Loucy (cell line): ENCODE measurements at regions not wholly inside any gene's neighbourhood (a gene's known extent, or its start where the extent isn't known, plus 50 kb on each side); places are given as distances from the start of the nearest gene placed in this dataset.

Experiments
- H2AFZ ChIP-seq: fragments of 200-600 bp; sonication (generic); 2 replicates; pipeline ENCODE4 v1.6.0; 2016; ENCODE audit warnings: antibody characterized with exemption, mild to moderate bottlenecking, low read length, moderate library complexity
- H3F3A ChIP-seq: fragments of 200-600 bp; 2 replicates; pipeline ENCODE4 v1.6.0; 2016; ENCODE audit warnings: antibody characterized with exemption, low read depth, mild to moderate bottlenecking
- H3K27me3 ChIP-seq: fragments of 200-600 bp; sonication (generic); 2 replicates; pipeline ENCODE4 v1.6.1; 2014; ENCODE audit warnings: low read length, mild to moderate bottlenecking; ENCODE audit not compliant: insufficient read depth, poor library complexity, severe bottlenecking
- H3K36me3 ChIP-seq: fragments of 200-600 bp; sonication (generic); 2 replicates; pipeline ENCODE4 v1.6.1; 2016; ENCODE audit warnings: low read length; ENCODE audit not compliant: insufficient read depth
- H3K4me1 ChIP-seq: fragments of 200-600 bp; sonication (generic); 2 replicates; pipeline ENCODE4 v1.5.1; 2014; ENCODE audit warnings: low read length, mild to moderate bottlenecking; ENCODE audit not compliant: insufficient read depth, poor library complexity, severe bottlenecking
- H3K4me2 ChIP-seq: fragments of 200-600 bp; sonication (generic); 2 replicates; pipeline ENCODE4 v1.6.0; 2014; ENCODE audit warnings: antibody characterized with exemption, low read length, low read depth, mild to moderate bottlenecking; ENCODE audit not compliant: poor library complexity, severe bottlenecking
- H3K4me3 ChIP-seq: fragments of 200-600 bp; sonication (generic); 2 replicates; pipeline ENCODE4 v1.5.1; 2014; ENCODE audit warnings: low read length, mild to moderate bottlenecking, mixed read lengths; ENCODE audit not compliant: poor library complexity, severe bottlenecking
- H3K79me2 ChIP-seq: fragments of 200-600 bp; sonication (generic); 2 replicates; pipeline ENCODE4 v1.6.1; 2014; ENCODE audit warnings: low read length; ENCODE audit not compliant: insufficient read depth
- H3K9ac ChIP-seq: fragments of 200-600 bp; sonication (generic); 2 replicates; pipeline ENCODE4 v1.6.0; 2014; ENCODE audit warnings: mild to moderate bottlenecking, low read depth, low read length, moderate library complexity; ENCODE audit not compliant: poor library complexity, severe bottlenecking
- H3K9me2 ChIP-seq: fragments of 200-600 bp; sonication (generic); replicated peaks from 2 replicates; pipeline ENCODE4 v1.6.1; 2016; ENCODE audit warnings: low read depth, low read length, mixed read lengths
- H3K9me3 ChIP-seq: fragments of 200-600 bp; sonication (generic); 2 replicates; pipeline ENCODE4 v1.6.1; 2014; ENCODE audit warnings: mild to moderate bottlenecking, antibody characterized with exemption, low read length, low read depth; ENCODE audit not compliant: insufficient read depth
- H4K20me1 ChIP-seq: fragments of 200-600 bp; sonication (generic); 2 replicates; pipeline ENCODE4 v1.6.0; 2014; ENCODE audit warnings: antibody characterized with exemption, low read length, mild to moderate bottlenecking; ENCODE audit not compliant: insufficient read depth, poor library complexity, severe bottlenecking
- EZH2phosphoT487 ChIP-seq: fragments of 200-600 bp; IDR thresholded peaks from 2 replicates; pipeline ENCODE4 v1.6.1; 2018; ENCODE audit warnings: antibody characterized with exemption, mild to moderate bottlenecking, moderate library complexity, borderline replicate concordance
- TF ChIP-seq, protein P1 (sequence below): fragments of 200-600 bp; sonication (generic); conservative IDR thresholded peaks from 2 replicates; pipeline ENCODE4 v1.5.1; 2014; ENCODE audit warnings: mild to moderate bottlenecking, antibody characterized with exemption, low read length

DNA sequence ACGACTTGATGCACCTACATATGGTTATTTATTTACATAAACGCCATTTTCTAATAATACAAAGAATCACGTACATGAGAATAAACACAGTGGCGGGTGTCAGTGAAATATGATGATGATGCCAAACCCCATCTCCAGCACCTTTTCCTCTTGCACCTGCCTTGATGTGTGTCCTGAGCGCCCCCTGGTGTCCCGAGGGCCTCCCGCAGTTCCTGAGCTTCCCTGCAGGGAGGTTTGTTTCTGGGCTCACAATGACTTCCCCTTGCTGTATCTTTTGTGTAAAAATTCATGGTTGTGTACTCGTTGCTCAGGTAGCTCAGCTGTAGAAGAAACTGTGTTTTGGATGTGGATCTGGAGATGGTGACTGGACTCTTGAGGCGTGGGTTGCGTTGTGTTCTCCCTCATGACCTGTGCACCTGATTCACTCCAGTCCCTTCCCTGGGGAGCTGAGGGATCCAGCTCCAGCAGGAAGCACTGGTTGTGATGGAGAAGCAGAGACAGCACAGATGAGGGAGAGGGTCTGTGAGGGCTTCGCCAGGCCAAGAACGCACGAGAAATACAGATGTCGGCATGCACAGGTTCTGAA, 1037.8 kb downstream of the TMEM121 start:
- Histone ChIP-seq H3K4me1 (peaks cover 14% of the 10 kb centered on the region), H4K20me1 (no peaks in the 10 kb centered on the region), H3K9ac (no peak overlapping the region), H3K9me3 (no peaks in the 10 kb centered on the region), H3K36me3 (no peaks in the 10 kb centered on the region), H3K27me3 (no peaks in the 10 kb centered on the region), H3F3A (no peaks in the 10 kb centered on the region), H3K9me2 (no peaks in the 10 kb centered on the region), H3K79me2 (no peaks in the 10 kb centered on the region), H3K4me3 (no peak overlapping the region), H2AFZ (peak overlapping the region; percentile 50; the same call in 1 of the 2 replicates), H3K4me2 (no peak overlapping the region)
- TF ChIP-seq EZH2phosphoT487 = no peak
- TF ChIP-seq, protein P1, sequence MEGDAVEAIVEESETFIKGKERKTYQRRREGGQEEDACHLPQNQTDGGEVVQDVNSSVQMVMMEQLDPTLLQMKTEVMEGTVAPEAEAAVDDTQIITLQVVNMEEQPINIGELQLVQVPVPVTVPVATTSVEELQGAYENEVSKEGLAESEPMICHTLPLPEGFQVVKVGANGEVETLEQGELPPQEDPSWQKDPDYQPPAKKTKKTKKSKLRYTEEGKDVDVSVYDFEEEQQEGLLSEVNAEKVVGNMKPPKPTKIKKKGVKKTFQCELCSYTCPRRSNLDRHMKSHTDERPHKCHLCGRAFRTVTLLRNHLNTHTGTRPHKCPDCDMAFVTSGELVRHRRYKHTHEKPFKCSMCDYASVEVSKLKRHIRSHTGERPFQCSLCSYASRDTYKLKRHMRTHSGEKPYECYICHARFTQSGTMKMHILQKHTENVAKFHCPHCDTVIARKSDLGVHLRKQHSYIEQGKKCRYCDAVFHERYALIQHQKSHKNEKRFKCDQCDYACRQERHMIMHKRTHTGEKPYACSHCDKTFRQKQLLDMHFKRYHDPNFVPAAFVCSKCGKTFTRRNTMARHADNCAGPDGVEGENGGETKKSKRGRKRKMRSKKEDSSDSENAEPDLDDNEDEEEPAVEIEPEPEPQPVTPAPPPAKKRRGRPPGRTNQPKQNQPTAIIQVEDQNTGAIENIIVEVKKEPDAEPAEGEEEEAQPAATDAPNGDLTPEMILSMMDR = peak; percentile 93

DNA sequence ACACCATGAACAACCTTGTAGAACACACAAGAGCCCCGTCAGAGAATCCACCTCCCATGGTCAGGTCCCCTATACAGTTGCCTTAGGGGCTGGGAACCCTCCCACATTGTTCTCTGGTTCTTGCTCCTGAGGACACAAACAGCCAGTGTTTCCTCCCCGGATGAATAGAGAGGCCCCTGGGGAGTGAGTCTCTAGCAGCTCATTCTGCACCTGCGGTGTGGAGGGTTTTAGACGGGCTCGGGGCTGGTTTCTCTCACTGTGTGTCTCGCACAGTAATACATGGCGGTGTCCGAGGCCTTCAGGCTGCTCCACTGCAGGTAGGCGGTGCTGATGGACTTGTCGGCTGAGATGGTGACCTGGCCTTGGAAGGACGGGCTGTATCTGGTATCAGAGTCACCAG, 1052.1 kb downstream of the TMEM121 start:
- Histone ChIP-seq H3K79me2 (no peaks in the 10 kb centered on the region), H3K36me3 (no peaks in the 10 kb centered on the region), H3K9me3 (no peaks in the 10 kb centered on the region), H3K9me2 (no peaks in the 10 kb centered on the region), H4K20me1 (no peaks in the 10 kb centered on the region), H3K4me1 (peaks cover 23% of the 10 kb centered on the region), H3K4me3 (no peak overlapping the region), H3F3A (no peaks in the 10 kb centered on the region), H3K9ac (no peak overlapping the region), H2AFZ (no peak overlapping the region), H3K4me2 (no peak overlapping the region), H3K27me3 (no peaks in the 10 kb centered on the region)
- TF ChIP-seq, protein P1 = no peak
- no peak for TF ChIP-seq EZH2phosphoT487

DNA sequence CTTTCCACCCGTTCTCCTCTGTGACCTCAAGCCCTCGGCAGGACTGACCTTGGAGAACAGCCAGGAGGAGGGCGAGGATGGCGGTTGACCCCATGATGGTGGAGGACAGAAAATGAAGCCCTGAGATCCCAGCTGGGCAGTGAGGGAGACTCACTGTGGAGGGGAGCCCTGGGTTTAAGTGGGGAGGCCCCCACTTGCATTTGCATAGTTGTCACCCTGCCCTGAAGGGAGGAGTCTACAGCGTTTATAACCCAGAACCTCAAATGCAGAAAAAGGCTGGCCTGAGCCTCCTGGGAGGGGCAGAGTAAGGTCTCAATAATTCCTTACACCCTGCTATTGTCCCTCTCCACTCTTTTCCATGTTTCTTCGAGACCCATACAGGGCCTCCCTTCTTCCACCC, 1052.7 kb downstream of the TMEM121 start:
- no peak overlapping the region for H3K9ac ChIP-seq
- H2AFZ ChIP-seq = no peak overlapping the region
- H3K9me3 ChIP-seq = no peaks in the 10 kb centered on the region
- H3K4me1 ChIP-seq = peaks cover 26% of the 10 kb centered on the region
- H4K20me1 ChIP-seq = no peaks in the 10 kb centered on the region
- H3K27me3 ChIP-seq = no peaks in the 10 kb centered on the region
- H3K4me3 ChIP-seq = no peak overlapping the region
- H3F3A ChIP-seq = no peaks in the 10 kb centered on the region
- H3K9me2 ChIP-seq = no peaks in the 10 kb centered on the region
- H3K79me2 ChIP-seq = no peaks in the 10 kb centered on the region
- H3K4me2 ChIP-seq = no peak overlapping the region
- H3K36me3 ChIP-seq = no peaks in the 10 kb centered on the region
- TF ChIP-seq EZH2phosphoT487 = no peak
- TF ChIP-seq, protein P1 = no peak
